ENCODE measurements at regions not wholly inside any gene's neighbourhood (a gene's known extent, or its start where the extent isn't known, plus 50 kb on each side); places are given as distances from the start of the nearest gene placed in this dataset.

DNA sequence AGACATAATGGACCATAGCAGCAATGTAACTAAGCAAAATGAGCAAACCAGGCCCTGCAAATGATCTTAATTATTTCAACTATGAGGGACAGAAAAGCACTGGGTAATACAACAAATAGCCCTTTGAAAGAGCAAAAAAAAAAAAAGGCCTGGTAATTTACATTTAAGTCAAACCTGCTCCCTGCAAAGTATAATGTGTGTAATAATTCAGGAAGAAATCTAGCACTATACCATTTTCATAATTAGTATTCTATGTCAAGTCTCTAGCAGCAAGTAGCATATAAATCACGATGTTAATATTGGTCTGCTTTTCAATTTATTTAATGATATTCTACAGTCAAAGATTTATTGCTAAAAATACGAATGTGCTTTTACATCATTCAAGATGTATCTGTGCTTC lies 489.6 kb downstream of the BMP2 start:
- DNase-seq (ENCODE audit: low spot score) = no peak

DNA sequence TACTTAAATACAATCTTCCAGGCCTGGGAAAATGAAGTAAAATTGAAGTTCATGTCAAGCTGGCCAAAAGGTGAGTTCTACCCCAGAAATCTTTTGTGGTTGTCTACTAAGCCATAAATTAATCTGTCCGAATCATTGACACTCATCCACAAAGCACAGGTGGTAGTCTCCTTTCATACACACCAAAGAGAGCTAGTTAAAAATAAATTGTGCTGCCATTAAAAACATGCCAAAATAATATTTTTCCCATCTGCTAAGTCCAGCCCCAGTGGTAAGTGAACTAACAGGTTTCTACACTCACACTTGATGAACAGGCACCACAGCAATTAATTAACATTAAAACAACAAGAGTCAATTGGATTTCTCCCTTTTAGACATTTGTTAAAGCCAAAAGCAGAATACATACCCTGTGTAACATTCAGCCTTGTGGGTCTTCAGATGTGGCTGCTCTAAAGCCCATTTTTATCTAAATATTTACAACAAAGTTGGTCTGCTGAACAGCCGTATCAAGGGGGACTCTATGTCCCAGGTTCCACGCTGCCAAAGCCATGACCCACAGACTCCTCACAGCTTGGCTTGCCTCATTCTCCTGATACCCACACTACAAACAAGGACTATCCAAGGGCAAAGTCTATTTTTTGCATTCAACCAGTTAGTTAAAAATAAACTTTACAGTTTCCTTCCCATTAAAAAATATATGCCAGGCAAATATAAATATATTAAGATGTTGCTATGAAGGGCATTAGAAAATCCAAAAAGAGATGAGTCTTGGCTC lies 490.4 kb downstream of the BMP2 start:
- no peak for DNase-seq (ENCODE audit: low spot score)

DNA sequence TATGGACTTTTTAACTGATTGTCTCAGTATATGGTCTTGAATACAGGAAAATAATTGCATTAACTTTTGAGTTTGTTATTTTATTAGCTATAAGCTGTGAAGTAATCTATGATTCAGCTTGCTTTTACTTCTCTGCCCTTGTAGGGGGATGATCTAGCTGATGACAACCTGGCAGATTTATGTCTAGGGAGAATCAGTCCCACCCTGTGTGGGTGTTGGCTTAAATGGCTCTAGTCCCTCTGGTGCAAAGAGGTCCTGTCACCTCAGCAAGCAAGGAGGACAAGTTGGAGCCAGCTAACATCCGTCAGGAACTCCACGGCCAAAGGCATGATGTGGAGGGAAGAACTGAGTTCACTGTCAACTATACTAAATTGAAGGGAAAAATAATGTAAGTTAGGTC lies 495.3 kb downstream of the BMP2 start:
- DNase-seq (ENCODE audit: low spot score) = no peak

DNA sequence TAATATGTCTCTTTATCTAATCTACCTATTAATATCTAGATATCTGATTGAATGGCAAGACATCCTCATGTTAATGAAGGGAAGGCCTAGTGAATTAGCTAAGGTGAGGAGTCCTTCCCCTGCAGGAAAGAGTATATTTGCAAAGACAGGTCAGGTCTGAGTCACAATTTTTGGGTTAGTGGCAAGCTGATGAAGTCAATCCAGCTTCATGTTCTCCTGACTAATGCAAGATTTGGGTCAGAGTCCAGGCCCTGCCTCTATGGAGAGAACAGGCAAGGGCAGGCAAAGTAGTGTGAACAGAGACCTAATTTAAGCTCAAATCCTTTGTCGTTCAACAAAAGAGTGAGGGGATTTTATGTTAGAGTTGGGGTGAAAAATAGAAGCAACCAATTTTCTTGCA lies 496.7 kb downstream of the BMP2 start:
- no peak for DNase-seq (ENCODE audit: low spot score)

DNA sequence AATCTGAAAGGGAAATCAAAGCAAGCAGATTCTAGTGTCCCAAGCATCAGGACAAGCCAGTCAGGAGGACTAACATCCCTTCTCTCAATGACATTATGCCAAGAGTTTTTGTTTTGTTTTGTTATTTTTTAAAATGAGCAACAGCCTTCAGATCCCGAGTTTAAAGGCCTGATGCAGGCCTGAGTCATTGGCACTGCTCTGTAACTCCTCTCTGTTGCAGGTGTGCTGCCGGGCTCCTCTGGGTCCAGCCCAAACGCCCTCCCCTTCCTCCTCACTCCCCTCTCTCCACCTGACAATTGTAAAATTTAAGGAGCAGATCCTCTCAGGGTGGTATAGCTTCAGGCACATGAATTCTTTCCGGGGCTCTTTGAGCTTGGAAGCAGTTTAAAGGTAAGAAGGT lies 502.0 kb downstream of the BMP2 start:
- DNase-seq (ENCODE audit: low spot score) = no peak

DNA sequence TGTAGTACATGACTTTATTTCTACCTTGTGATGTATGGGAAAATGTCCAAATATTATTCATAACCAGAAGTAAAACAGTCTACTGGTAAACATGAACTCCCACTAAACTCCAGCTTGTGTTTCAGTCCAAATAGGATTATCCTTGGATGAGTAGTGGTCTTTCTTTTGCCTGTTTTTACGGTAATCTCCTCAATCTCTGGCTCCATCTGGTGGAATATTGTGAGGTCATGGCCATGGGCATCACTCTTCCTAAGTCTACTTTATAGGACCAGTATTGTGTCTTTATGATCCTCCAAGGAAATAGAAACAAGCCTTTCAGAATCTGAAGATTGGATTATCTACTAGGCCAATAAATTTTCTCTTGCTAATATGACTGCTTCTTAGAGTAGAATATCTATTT lies 505.0 kb downstream of the BMP2 start:
- no peak for DNase-seq (ENCODE audit: low spot score)

DNA sequence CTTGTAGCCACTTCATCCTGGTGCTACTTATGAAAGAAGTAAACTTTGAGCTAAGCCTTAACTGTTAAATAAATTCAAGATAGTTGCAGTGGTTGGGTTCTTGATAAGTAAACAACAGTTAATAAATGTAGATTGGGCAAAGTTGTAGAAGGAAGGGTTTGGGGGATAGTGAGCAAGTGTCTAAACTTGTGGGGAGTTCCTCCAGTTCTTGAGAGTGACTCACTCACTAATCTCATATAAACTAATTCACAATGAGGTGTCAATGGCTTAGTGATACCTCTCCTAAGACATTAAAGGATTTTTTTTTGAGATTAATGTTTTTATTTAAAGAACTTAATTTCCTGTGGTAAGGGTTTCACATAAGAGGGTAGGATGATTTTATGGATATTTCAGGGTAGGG lies 507.4 kb downstream of the BMP2 start:
- DNase-seq (ENCODE audit: low spot score) = no peak

DNA sequence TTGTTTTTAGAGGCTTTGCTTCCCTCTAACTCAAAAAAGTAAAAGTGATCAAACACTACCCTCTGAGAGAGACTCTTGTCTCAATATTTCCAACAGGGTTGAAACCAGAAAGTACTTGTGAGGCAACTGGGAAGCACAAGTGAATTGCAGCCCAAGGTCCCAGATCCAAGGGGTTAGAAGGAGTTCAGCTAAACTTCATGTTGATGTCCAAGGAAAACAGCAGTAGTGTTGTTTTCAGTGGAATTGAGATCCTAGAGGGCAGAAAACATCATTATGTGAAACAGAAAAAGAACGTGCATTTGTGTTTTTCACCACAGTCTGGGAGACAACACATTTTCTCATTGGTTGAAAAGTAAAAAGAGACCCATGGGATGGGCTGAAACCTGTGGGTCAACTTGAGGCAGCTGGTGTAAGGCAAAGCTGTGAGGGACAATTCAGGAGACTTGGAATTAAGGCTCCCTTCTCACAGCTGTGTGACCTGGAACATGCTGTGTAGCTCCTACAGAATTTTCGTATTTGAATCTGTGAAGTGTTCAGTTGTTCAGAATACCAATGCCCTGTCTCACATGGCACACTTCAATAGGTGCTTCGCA lies 508.3 kb downstream of the BMP2 start:
- no peak for DNase-seq (ENCODE audit: low spot score)

DNA sequence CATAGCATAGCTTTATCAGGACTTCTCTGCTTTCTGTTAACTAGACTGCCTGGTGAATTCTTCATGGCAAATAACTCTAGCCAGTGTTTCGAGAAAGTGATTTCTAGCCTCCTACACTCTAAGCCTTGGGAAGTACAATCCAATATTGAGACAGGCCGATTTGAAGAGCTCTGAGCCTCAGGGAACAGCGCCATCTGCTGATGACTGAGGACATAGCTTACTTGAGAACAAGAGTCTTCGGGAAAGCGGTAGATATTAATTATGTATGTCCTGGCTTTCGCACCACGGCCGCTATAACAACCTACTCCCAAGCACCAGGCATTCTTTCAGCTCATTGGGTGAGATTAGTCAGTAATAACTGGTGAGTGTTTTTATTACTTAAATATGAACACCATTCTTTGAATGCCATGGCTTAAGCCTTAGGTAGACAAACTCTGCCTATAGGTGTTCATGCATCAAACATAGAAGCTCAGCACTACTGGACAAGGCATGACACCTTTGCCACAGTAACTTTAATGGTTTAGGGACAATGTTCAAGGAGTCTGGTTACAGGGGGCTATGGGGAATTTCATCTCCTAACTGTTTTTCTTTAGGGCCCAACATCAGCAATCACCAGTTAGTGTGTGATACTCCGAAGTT lies 518.6 kb downstream of the BMP2 start:
- DNase-seq (ENCODE audit: low spot score) = peak; percentile 35

DNA sequence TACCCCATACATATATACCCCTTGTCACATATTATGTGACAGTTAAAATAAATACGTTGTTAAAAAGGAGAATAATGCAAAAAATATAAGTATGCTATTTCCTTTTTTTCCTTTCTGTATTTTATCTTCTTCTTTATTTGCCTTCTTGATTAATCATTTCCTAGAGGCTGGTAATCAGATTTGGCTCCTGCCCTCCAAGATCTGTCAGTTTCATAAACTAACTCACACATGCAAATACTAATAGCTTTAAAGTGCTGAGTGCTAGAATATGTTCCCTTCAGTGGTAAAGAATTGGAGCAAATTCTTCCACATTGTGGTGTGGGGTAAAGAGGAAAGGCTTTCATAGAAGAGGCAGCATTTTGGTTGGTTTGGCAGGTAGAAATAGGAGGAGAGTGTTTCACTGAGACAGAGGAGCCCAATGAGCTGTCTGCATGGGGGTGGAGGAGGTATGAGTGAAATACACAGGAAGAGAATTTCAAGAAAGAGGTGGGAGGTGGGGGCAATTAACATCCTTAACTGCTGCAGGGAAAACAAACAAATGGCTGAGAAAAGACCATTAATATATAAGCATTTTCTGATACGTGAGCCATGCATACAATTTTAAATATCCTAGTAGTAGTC lies 523.9 kb downstream of the BMP2 start:
- no peak for DNase-seq (ENCODE audit: low spot score)

DNA sequence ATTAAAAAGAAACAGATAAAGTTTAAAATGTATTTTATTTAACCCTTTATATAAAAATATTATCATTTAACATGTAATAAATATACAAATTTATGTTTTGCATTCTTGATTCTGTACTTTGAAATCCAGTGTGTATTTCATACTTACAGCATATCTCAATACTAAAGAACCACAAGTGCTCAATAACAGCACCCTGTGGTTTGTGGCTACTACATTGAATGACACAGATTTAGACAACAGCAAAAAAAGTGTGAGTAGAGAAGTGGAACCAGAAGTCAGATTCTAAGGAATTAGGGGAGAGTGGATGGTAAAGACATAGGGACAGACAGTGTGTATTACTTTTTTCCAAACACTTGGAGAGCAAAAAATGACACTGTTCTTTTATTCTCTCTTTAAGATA lies 524.5 kb downstream of the BMP2 start:
- no peak for DNase-seq (ENCODE audit: low spot score)

DNA sequence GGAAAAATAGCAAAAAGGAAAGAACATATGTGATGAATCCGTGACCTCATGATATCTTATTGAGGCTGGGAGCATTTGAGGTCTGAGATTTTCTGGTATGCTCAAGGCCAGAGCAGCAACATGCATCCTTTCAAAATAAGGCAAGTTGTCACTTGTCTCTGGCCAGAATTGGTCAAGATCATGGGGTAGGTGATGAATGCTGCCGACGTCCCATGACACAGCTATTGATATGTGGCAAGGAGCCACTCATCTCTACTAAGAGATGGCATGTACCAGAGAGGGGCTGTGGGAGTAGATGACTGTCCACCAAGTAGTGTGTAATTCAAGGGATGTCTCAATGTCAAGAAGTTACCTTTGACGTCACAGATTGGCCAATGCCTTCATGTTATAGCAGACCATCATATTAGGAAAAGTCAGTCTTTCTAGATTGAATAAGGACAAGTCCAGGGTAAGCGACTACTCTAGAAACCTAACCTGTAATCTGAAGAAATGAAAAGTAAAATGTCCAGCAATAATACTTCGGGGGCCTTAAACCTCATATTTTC lies 527.4 kb downstream of the BMP2 start:
- DNase-seq (ENCODE audit: low spot score) = no peak

DNA sequence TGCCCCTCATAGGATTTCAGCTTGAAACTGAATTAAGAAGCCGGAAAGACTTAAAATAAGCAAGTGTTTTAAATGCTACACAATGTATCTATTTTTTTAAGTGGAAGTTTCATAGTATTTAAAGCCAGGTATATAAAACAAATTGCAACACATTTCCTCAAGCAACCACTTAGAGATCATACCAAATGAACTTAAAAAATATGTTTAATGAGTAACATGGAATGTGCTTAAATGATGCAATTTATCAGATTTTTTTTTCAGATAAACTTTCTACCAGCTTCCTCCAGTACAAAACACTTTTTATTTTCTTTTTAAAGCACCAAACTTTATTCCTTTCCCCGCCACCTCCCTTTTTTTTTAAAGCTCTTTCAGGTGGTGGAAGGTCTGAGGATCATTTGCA lies 534.3 kb downstream of the BMP2 start:
- DNase-seq (ENCODE audit: low spot score) = no peak

DNA sequence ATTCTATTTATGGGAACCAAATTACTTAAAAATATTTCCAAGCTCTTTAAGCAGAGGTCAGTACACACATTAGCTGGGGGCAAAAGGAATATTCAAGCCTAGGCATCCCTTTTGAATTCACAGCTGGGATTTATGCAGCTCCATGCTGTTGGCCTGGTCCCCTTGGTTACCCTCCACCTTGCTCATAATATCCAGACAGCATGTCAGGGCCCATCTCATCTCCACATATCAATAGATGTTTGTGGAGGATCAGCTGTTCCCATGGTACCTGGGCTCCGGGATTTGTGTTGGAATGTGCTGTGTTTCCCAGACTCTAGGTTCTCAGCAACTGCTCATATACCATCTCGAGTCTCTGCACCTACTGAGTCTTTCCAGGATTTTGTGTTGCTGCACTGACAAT lies 534.8 kb downstream of the BMP2 start:
- DNase-seq (ENCODE audit: low spot score) = no peak

DNA sequence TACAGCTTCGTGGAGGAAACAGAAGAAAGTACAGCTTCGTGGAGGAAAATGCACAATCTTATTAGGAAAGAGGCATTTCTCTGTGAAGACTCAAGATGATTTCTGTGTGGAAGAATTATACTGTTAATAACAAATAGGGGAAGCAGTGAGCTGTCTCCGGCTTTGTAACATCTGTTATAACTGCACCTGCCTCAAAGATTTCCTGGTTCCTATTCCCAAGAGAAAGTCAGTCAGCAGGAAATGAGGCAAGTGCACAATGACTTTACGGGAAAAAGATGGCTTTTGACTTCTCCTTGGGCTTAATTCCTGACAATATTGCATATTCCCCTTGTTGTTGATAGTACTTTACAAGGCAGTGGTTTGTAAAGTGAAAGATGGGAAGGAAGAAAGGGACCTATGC lies 538.5 kb downstream of the BMP2 start:
- no peak for DNase-seq (ENCODE audit: low spot score)

DNA sequence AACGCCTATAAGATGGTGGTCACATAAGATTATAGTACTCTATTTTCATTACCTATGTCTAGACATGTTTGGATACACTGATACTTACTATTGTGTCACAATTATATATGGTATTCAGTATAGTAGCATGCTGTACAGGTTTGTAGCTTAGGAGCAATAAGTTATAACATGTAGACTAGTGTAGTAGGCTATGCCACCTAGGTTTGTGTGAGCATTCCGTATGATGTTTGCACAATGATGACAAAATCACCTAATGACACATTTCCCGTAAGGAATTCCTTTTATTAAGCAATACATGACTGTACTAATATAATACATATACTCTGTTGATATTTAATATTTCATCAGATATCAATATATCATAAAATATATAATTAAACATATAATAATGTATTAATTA lies 540.7 kb downstream of the BMP2 start:
- no peak for DNase-seq (ENCODE audit: low spot score)

DNA sequence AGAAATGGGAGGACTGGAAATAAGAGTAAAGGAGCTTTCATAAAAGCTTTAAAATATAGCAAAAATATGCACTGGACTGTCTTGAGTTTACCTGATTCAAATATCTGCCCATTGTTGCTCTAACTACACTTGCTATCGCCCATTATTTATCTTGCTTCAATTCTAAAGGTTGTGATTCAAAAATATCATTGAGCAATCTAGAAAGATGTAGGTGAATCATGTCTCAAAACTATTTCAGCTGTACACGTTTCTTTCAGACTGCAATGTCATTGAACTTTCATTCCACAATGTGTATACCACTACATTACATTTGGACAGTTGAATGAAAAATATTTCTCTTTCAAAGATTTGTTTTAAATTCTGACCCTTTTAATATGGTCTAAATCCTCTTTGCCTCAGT lies 545.6 kb downstream of the BMP2 start:
- DNase-seq (ENCODE audit: low spot score) = no peak

DNA sequence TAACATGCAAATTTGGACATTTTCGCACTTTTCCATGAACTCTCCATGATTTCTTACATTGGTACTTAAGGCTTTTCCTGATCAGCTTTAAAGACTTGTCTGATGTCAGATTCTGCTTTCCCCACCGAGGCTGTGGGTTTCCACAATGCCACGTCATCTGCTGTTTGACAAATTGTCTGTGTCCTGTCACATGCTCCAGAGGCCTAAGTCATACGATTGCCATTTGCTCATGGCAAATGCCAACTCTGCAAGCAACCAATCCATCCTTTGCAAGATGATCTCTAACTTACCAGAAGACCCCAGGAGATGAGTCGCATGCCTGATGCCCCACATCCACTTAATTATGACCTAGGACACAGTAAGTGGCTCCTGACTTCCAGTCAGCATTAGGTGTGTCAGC lies 556.5 kb downstream of the BMP2 start:
- no peak for DNase-seq (ENCODE audit: low spot score)

DNA sequence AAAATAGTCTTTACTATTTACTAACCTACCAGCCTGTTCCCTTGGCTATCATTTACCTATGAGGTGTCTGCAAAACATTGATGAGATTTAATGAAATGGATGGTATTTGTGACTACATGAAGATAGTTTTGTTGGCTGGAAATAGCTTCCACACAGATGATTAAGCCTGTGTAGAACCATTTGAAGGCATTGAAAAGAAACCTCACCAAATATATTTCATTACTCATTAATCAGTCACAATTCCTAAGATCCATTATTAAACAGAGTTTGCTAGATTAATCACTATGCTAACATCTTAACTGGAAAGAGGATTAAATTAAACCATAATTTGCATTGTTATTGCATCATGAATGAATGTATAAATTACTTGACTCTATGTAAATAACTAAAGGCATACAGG lies 560.3 kb downstream of the BMP2 start:
- DNase-seq (ENCODE audit: low spot score) = no peak

DNA sequence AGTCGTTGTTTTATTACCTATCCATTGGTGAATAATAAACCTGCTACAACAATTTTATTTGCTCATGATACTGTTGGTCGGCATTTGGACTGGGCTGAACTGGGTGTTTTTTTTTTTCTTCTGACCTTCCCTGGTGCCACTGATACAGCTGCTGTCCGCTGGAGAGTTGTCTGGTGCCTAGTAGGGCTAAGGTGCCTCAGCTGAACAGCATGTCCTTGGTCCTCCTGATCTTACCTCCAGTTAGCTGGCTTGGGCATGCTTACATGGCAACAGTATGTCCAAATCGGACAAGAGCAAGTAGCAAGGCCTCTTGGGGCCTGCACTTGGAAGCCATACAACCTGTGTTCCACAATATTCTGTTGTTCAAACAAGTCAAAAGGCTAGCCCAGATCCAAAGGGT lies 563.4 kb downstream of the BMP2 start:
- DNase-seq (ENCODE audit: low spot score) = no peak

DNA sequence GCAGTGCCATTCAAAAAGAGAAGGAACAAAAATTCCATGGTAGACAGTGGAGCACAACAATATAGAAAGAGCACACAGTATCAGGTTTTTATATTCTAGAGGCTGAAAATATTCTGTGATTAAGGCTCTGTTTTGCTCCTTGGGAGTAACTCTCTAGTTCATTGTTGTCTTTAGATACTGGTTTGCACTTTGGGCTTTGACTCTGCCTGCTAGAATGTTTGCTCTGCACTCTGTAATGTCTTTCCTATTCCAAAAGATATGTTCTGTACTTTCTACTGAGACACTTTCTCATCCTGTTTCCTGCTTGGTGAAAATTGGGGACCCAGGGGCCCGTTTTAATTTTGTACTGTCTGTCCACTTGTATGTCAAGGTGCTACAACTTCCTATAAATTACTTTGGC lies 564.7 kb downstream of the BMP2 start:
- no peak for DNase-seq (ENCODE audit: low spot score)

DNA sequence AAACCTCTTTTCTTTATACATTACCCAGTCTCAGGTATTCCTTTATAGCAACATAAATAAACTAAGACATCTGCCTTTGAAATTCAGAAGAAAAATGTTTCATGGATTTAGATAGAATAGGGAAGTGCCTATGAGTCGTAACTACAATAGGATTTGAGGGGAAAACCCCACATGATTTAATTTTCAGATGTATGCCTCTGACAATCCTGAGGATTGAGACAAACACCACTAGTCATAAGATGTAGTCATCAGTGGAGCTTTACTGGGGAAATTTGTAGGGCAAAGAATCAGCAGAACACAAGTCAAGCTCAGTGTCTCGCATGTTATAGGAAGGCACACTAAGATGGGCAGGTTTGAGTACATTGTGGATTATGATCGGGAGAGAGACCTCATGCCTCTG lies 566.4 kb downstream of the BMP2 start:
- DNase-seq (ENCODE audit: low spot score) = no peak

DNA sequence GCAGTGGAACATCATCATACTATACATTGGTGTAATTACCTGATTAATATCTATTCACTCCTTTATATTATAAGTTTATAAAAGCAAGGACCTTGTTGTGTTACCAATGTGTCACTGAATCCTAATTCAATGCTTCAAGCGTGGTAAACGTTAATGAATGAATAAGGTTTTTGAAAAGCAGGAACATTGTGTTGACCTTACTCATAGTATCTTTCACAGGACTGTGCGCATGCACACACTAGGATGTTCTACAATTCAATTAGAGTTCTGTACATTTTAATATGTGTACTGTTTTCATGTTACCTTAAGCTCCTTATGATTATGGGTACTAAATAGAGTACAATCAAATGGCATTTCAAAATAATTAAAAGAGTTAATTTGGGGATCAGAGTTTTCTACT lies 578.5 kb downstream of the BMP2 start:
- DNase-seq (ENCODE audit: low spot score) = no peak
